Lower leg skin (tissue), 4 donors: ENCODE measurements at regions not wholly inside any gene's neighbourhood (a gene's known extent, or its start where the extent isn't known, plus 50 kb on each side); places are given as distances from the start of the nearest gene placed in this dataset.

Experiments used
- DNase-seq, 2 donors: peaks; one replicate each; pipeline ENCODE4 v3.0.0-alpha.2; 2019; ENCODE audit warnings: low spot score in 2 of 2
- H3K4me3 ChIP-seq: fragments of 200-600 bp; sonication (generic); 2 replicates; pipeline ENCODE4 v1.5.1; 2017; ENCODE audit warnings: mild to moderate bottlenecking, low read depth; ENCODE audit not compliant: poor library complexity, severe bottlenecking
- CTCF ChIP-seq, 3 donors: fragments of 450-650 bp; IDR thresholded peaks; one replicate each; pipeline ENCODE4 v1.5.1; 2016; ENCODE audit warnings: antibody characterized with exemption in 3 of 3, mild to moderate bottlenecking in 3 of 3, moderate library complexity in 2 of 3
- POLR2A ChIP-seq, 2 donors: fragments of 450-650 bp; IDR thresholded peaks; one replicate each; pipeline ENCODE4 v1.6.1; 2016 to 2017; ENCODE audit warnings: antibody characterized with exemption in 2 of 2, mild to moderate bottlenecking in 1 of 2, moderate library complexity in 1 of 2
- WGBS, 2 donors: methylation state at CpG; one replicate each; pipeline ENCODE4 v1.1.5; 2018; 5-methylcytosine and 5-hydroxymethylcytosine counted together
- intact Hi-C: fragments of 100-400 bp; cut with DNase I; formaldehyde crosslinking; loops from one replicate; pipeline ENCODE4 v1.15.0; 2023; ENCODE audit warnings: low total_unique reads

DNA sequence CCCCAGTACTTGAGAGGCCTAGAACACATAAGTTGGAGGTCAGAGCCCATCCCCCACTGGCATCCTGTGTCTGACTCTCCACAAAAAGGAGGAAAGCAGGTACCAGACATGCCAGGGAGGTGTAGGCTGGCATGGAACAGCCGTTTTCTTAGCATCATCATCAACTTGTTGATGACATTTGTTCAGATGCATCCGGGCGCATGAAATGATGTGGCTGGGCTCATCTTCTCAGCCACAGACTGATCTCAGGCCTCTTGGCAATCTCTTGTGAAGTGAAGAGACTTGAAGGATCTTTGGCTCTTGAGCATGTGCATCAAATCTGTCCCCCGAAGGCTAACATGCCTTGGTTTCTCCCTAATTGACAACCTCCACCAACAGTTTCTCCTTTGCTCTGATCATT lies 243.3 kb downstream of the TSN start:
- intact Hi-C loops: no loop called here
- no peak for TF ChIP-seq POLR2A (IDR thresholded peaks at IDR 0.05)
- TF ChIP-seq CTCF (IDR thresholded peaks at IDR 0.05): no peak
- H3K4me3 ChIP-seq: no peak overlapping the region
- DNase-seq: no peak
- WGBS, 2 donors: 61 to 62% methylated on average over 4 of the region's 4 CpGs

GRCh38 chr2:121999264-121999663 lies 243.8 kb downstream of the TSN start:
- intact Hi-C loops: no loop called here
- DNase-seq: no peak
- H3K4me3 ChIP-seq: no peak overlapping the region
- TF ChIP-seq CTCF (IDR thresholded peaks at IDR 0.05) (no peak), POLR2A (IDR thresholded peaks at IDR 0.05) (no peak)
- 18 to 22% methylated on average over 6 of the region's 6 CpGs for WGBS, 2 donors

DNA sequence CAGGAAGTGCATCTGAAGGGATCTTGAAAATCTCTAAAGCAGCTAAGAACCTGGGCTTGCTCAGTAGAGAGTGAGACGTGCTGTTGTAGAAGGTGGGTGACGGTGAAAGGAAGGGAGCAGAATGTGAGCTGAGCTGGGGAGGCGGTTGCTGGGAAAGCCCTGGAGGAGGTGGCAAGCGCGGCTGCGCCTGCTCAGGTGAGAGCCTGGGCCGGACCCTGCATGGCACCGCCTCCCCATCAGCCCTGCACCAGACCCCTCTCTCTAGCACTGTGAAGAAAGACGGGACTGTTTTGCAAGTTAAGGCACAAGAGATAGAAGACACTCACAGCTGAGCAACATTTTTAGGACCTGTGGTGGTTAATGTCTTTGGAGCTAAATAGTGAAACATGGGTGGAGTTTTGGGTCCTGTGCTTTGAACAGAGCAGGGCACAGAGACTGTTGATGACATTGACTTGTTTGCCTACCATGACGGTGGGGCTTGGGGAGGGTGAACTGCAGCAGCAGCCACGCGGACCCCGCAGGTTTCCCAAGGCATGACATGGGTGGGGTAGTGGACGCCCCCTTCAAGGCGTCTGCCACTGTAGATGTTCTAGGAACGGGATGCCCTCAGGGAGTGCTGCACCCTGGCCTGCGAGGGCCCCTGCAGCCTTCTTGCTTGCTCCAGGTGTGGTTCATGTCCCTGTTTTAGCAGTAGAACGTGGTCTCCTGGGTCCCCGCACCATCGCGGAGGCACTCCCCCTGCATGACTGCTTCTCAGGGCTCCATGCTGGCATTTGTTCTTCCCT lies 245.3 kb downstream of the TSN start:
- DNase-seq: no peak
- 90 to 91% methylated on average over 21 of the region's 21 CpGs for WGBS, 2 donors
- H3K4me3 ChIP-seq: no peak overlapping the region
- TF ChIP-seq CTCF (IDR thresholded peaks at IDR 0.05) (no peak), POLR2A (IDR thresholded peaks at IDR 0.05) (no peak)
- intact Hi-C loops: no loop called here

DNA sequence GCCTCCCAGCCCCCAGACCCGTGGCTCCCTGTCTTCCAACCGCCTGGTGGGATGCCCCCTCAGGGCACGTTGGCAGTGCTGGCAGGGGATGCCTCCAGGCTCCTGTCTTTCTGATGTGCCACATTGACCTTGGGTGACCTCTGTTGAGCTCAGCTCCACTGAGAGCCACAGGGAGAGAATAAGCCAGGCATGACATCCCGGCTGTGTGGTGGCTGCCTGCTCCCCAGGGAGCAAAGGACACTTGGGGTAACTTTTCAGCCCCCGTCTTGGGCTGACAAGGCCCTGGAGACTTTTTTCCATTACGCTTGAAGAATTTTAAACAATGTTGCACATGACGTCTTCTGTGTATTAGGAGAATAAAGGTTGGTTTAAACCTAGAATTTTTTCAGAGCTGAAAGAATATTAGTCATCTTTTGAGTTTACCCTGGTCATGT lies 246.0 kb downstream of the TSN start:
- no peak for TF ChIP-seq POLR2A (IDR thresholded peaks at IDR 0.05)
- TF ChIP-seq CTCF (IDR thresholded peaks at IDR 0.05): no peak
- H3K4me3 ChIP-seq: no peak overlapping the region
- DNase-seq: no peak
- 63 to 81% methylated on average over 7 of the region's 7 CpGs for WGBS, 2 donors
- intact Hi-C loops: no loop called here

DNA sequence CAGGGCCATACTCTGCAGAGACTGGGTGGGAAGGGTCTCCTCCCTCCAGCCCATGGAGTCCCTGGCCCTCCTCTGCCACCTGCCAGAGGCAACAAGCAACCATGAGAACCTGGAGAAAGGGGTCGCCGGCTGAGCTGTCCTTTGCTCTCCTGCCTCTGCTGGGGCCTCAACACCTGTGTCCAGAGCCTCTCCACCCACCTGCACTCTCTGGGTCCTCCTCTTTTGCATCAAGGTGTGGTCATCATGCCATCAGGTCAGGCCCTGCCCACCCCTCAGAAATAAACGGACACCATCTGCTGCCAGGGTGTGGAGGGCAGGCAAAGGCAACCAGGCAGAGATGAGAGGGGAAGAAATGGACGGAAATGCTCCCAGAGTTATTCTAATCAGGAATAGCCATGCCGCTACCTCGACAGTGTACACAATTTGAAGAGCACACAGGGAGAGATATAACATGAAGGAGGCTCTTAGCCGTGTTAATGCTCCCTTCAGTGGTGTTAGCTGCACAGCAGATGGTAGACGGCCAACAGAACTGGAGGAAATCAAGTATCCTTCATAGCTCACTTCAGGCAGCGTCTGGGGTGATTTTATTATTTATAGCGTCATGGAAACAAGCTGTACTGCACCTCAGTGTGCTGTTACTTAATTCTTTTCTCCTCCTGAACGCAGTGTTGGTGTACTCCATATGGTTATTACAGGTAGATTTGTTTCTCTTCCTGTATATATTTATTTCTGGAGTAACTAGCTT lies 247.9 kb downstream of the TSN start:
- TF ChIP-seq POLR2A (IDR thresholded peaks at IDR 0.05): no peak
- no peak for TF ChIP-seq CTCF (IDR thresholded peaks at IDR 0.05)
- intact Hi-C loops: no loop called here
- WGBS, 2 donors: 74 to 76% methylated on average over 11 of the region's 11 CpGs
- DNase-seq: no peak
- no peak overlapping the region for H3K4me3 ChIP-seq
